SIG-M5 treated with dmso at 0.1 percent for 504 hours (cell line): ENCODE measurements at regions not wholly inside any gene's neighbourhood (a gene's known extent, or its start where the extent isn't known, plus 50 kb on each side); places are given as distances from the start of the nearest gene placed in this dataset.

Source experiments
- DNase-seq: peaks from one replicate; lab custom pipeline; 2025; ENCODE audit not compliant: unreplicated experiment; lab: John Stamatoyannopoulos, UW

- DNase-seq: no peak
Measured at GRCh38 chr6:133689863-133690262, 199.1 kb upstream of the TCF21 start.

- no peak for DNase-seq
Measured at GRCh38 chr6:133693565-133693964, 195.3 kb upstream of the TCF21 start.

GRCh38 chr6:133697185-133697584 is 191.7 kb upstream of the TCF21 start:
- DNase-seq: no peak

DNA sequence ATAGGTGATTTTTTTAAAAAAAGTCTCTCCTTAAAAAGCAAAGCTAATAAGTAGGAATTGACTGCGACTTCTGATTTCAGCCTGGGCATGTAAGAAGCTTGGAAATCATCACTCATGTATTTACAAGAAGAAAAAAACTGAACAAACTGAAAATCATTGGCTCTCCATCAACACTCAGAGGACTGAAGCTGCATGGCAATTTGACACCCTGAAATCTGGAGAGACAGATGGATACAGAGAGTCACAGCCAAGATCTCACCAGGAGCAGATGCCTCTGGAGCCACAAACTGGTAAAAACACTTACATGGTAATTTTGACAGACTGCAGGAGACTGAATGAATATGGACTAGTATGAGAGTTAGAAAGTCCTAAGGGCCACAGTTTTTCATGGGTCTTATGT is 191.2 kb upstream of the TCF21 start:
- no peak for DNase-seq

GRCh38 chr6:133698272-133698671 is 190.6 kb upstream of the TCF21 start:
- DNase-seq: no peak

DNA sequence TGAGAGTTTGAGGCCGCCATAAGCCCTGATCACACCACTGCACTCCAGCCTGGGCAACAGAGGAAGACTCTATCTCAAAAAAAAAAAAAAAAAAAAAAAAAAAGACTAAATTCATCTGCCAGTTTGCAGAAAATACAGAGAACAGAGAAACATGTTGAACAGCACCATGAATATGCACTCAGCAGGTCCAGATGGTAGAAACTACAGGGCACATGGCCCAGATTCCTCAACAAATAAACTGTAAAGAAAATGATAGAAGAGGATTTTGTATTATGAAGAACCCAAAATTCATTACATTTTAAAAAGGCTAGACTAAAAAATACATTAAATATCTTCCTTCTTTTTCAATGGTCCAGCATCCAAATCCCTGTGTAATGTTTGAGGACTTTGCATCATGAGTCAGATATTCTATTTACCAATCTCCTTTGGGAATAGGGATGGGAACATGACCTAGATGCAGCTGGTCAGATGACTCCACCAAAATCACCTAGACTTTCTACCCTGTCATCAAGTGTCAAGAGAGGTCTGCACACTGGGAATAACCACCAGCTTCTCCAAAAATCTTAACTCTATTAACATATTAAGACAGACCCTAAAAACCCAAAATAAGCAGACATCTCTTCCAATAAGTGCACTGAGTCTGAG is 189.1 kb upstream of the TCF21 start:
- DNase-seq: no peak

DNA sequence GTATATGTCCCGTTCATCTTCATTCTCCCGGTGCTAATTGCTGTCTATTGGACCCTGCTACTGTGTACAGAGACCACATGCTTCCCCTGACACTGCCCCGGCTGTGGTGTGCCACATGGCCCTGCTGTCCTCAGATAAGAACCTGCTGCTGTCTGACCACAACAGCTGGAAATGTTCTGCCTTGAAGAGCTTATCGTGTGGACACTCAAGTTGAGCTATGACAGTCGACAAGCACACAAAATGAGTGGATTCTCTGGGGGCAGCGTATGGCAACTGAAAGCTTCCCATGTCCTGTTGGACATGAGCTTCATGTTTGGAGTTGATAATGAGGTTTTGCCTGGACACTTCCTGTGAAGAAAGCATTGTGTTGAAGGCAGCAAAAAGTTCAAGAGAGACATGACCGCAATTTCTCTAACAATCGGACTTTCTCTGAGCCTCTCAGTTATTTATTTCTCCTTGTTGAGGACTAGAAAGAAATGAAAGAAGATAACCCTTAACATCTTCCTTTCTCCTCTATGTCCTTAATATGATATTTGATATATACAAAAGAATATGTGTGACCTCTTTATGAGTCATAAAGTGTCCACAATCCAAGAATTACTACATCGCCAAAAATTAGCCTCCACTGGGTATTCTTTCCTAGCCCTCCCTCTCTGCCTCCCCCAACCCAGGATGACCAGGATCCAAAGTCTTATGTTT is 187.1 kb upstream of the TCF21 start:
- no peak for DNase-seq

- DNase-seq: no peak
Measured at GRCh38 chr6:133704371-133704770, 184.5 kb upstream of the TCF21 start.

- DNase-seq: no peak
Measured at GRCh38 chr6:133705066-133705465, 183.8 kb upstream of the TCF21 start.

DNA sequence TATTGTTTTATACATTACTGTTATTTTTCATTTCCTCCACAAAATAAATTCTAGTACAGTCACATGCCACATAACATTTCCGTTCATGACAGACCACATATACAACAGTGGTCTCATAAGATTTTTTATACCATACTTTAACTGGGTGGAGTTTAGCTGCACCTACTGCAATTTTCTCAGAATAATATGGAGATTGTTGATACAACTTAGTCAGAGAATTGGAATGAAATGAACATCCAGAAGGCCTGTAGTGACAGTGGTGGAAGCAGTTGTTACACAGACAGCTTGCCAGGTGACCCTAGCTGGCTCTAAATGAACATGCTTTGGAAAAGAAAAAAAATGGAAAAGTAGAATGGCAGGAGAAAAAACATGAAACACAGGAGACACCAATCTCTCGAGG is 183.2 kb upstream of the TCF21 start:
- no peak for DNase-seq

- no peak for DNase-seq
Measured at GRCh38 chr6:133707456-133707855, 181.5 kb upstream of the TCF21 start.

DNA sequence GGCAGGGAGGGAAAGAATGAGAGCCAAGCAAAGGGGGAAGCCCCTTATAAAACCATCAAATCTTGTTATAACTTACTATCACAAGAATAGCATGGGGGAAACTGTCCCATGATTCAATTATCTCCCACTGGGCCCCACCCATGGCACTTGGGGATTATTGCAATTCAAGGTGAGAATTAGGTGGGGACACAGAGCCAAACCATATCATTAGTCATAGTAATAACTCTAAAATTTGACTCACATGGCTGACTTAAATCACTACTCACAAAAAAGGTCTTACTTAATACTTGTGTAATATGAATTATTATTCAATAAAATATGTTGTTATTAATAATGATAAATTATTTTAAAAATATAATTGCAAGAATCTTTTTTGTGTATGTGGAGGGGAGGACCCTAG is 178.1 kb upstream of the TCF21 start:
- DNase-seq: no peak

DNA sequence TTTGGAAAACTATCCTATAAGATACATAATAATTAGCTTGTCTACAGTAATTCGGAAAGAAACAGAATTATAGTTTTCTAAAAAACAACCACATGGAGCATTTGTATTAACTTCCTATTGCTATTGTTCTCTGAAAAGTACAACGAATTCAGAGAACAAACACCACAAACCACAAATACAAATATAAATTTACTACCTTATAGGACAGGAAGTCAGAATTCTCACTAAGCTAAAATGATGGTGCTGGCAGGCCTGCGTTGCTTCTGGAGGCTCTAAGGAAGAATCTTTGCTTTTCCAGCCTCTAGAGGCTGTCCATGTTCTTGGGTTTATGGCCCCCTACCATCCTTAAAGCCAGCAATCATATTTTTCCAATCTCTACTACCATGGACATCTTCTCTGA is 173.6 kb upstream of the TCF21 start:
- DNase-seq: no peak

DNA sequence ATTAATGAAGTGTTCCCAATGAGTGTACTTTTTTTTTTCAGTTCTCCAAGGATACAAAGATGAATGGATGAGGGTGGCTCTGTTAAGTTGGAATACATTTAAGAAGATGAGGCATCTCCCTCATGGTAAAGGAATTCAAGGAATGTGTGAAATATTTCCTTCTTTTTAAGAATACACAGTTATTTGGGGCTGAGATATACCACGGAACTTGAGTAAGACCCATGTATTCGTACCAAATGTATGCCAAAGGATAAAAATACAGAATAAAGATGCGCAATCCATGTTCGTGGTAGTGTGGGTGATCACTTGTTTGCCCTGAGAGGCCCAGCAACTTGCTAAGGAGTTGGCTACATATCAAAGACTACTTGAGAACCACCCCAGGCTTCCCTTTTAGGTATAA is 164.2 kb upstream of the TCF21 start:
- no peak for DNase-seq

DNA sequence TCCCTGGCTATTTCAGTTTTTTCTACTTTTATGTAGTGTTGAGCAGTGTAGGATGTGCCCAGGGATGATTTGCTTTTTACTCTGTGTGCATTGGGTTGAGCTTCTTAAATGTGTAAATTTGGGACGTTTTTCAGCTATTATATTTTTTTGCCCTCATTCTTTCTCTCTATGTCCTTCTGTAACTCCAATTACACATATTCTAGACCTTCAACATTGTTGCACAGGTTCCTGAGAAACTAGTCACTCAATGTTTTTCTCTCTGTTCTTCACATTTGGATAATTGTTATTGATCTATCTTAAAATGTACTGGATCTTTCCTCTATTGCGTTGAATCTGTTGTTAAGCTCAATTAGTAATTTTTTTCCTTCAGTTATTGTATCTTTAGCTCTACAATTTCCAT is 162.7 kb upstream of the TCF21 start:
- no peak for DNase-seq

GRCh38 chr6:133730881-133731280 is 158.0 kb upstream of the TCF21 start:
- DNase-seq: no peak

DNA sequence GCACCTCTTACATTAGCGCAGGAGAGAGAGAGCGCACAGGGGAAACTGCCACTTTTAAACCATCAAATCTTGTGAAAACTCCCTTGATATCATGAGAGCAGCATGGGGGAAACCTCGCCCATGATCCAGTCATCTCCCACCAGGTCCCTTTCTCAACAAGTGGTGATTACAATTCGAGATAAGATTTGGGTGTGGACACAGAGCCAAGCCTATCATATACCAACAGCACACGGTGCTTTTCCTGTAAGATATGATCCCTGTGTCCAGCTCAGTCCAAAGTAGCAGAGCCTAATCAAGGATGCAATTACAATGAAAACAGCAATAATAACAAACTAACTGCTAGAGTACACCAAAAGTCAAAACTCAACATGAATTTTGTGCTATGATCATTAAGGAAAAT is 148.7 kb upstream of the TCF21 start:
- DNase-seq: no peak

DNA sequence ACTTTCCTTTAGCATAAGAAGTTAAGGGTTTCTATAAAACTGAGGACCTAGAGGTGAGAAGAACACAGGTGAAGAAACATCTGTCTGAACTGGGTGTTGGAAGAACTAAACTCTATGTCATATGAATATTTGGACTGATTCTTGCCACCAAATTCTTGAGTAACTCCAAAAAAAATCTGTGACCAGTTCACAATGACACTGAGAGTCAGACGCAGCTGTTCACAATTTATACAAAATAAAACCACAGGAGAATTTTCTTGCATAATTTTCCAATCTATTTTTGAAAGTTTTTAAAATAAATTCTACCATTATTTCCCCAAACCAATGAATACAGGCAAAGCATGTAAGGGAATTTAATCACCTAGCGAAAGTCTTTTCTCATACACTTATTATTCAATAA is 148.1 kb upstream of the TCF21 start:
- DNase-seq: no peak

DNA sequence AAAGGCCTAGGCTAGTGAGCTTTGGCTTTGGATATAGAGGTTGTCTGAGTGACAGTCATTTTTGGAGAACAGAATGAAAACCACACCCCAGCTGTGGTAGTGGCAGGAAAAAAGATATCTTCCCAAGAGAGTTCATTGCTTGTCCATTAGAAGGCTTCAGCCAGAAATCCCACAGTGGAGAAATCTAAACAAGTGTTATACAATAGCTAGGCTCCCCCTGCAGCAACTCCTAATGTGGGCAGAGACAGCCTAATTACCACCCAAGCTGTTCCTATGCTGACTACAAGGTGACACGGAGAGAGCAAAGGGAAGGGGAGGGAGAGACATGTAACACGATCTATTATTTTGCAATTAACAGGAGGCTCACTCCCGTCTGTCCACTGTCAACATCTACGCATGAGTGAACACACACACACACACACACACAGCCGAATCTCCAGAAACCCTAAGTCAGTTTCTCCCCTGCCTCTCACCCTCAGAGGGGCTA is 147.5 kb upstream of the TCF21 start:
- DNase-seq: no peak

GRCh38 chr6:133743621-133744020 is 145.3 kb upstream of the TCF21 start:
- DNase-seq: no peak

DNA sequence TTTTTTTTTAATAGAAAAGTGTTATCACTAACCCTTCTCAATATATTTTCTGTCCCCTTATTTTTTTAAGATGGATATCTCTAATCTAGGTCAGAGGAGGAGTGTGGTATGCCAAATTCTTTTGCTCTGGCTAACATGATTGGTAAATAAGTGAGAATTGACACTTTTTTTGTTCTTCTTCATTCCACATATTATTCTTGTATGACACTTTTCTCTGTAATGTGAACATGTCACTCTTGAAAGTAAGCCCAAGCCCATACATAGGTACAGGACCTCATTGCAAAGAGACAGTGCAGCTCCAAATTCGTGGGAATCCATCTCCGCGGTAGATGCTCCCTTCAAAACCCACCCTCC is 142.5 kb upstream of the TCF21 start:
- DNase-seq: no peak

DNA sequence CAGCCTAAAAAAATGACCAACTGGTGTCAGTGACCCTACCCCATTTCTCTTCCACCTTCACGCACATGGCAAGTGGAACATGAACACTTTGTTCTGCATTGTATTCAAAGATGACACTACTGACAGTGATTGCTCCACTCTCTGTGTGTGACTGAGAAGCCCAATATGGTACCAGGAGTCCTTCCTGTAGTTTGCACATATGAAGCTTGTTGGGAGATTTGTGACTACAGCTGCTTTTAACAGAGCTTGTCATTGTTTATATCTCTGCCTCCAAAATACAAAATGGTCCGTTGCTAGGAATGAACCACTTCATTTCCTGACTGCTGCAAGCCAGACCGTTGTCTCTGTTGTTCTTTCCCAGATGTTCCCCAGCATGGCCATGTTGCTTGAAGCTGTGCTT is 140.3 kb upstream of the TCF21 start:
- DNase-seq: no peak

GRCh38 chr6:133749427-133749826 is 139.5 kb upstream of the TCF21 start:
- no peak for DNase-seq
